Peyer's patch (tissue), 4 donors: ENCODE measurements at regions not wholly inside any gene's neighbourhood (a gene's known extent, or its start where the extent isn't known, plus 50 kb on each side); places are given as distances from the start of the nearest gene placed in this dataset.

Source experiments
- DNase-seq, 3 donors: peaks; one replicate each; pipeline ENCODE4 v3.0.0-alpha.2; 2017 to 2019
- H3K27ac ChIP-seq, 4 donors: fragments of 200-600 bp; sonication (generic); one replicate each; pipeline ENCODE4 v1.5.1; 2016 to 2019
- H3K27me3 ChIP-seq, 2 donors: fragments of 200-600 bp; sonication (generic); one replicate each; pipeline ENCODE4 v1.5.1; 2019
- H3K36me3 ChIP-seq, 3 donors: fragments of 200-600 bp; sonication (generic); one replicate each; pipeline ENCODE4 v1.5.1; 2016 to 2019
- H3K4me1 ChIP-seq, 4 donors: fragments of 200-600 bp; sonication (generic); one replicate each; pipeline ENCODE4 v1.5.1; 2016 to 2019
- H3K4me3 ChIP-seq, 4 donors: fragments of 200-600 bp; sonication (generic); 1 replicate in 3 of 4; 2 replicates in 1 of 4; pipeline ENCODE4 v1.5.1; 2016 to 2019; ENCODE audit warnings: mild to moderate bottlenecking in 1 of 4
- H3K9me3 ChIP-seq, 4 donors: fragments of 200-600 bp; sonication (generic); one replicate each; pipeline ENCODE4 v1.5.1; 2016 to 2019; ENCODE audit warnings: mild to moderate bottlenecking in 1 of 4
- POLR2A ChIP-seq, 2 donors: fragments of 450-650 bp; IDR thresholded peaks; one replicate each; pipeline ENCODE4 v1.5.1; 2017; ENCODE audit warnings: antibody characterized with exemption in 2 of 2, mild to moderate bottlenecking in 2 of 2, moderate library complexity in 2 of 2
- TF ChIP-seq, protein P1 (sequence below), 6 experiments: fragments of 450-650 bp in 4 of 6; fragments of 200-600 bp in 2 of 6; sonication (generic) in 1 of 6; IDR thresholded peaks; one replicate each; pipeline ENCODE4 v1.5.1; 2017 to 2019; ENCODE audit warnings: antibody characterized with exemption in 6 of 6, mild to moderate bottlenecking in 3 of 6, moderate library complexity in 1 of 6

GRCh38 chr2:222372993-222373392 lies 51.4 kb upstream of the SGPP2 start:
- Histone ChIP-seq H3K27me3 (no peaks in the 10 kb centered on the region), H3K4me3 (no peak overlapping the region), H3K4me1 (no peaks in the 10 kb centered on the region), H3K27ac (no peak overlapping the region), H3K36me3 (no peaks in the 10 kb centered on the region), H3K9me3 (no peaks in the 10 kb centered on the region)
- TF ChIP-seq POLR2A (IDR thresholded peaks at IDR 0.05): no peak
- TF ChIP-seq, protein P1, sequence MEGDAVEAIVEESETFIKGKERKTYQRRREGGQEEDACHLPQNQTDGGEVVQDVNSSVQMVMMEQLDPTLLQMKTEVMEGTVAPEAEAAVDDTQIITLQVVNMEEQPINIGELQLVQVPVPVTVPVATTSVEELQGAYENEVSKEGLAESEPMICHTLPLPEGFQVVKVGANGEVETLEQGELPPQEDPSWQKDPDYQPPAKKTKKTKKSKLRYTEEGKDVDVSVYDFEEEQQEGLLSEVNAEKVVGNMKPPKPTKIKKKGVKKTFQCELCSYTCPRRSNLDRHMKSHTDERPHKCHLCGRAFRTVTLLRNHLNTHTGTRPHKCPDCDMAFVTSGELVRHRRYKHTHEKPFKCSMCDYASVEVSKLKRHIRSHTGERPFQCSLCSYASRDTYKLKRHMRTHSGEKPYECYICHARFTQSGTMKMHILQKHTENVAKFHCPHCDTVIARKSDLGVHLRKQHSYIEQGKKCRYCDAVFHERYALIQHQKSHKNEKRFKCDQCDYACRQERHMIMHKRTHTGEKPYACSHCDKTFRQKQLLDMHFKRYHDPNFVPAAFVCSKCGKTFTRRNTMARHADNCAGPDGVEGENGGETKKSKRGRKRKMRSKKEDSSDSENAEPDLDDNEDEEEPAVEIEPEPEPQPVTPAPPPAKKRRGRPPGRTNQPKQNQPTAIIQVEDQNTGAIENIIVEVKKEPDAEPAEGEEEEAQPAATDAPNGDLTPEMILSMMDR (IDR thresholded peaks at IDR 0.05): no peak
- no peak for DNase-seq
